Testis (tissue), 2 donors: ENCODE measurements at regions not wholly inside any gene's neighbourhood (a gene's known extent, or its start where the extent isn't known, plus 50 kb on each side); places are given as distances from the start of the nearest gene placed in this dataset.
"Not testable (repeated sequence)": the region's sequence is repeated elsewhere in the genome, so short reads cannot be mapped to it uniquely, and the experiment has no call there.

ENCODE experiments used
- DNase-seq: peaks from one replicate; pipeline ENCODE4 v3.0.0-alpha.2; 2019
- H3K27ac ChIP-seq, 2 donors: fragments of 200-600 bp; sonication (generic); one replicate each; pipeline ENCODE4 v1.5.1; 2019
- H3K27me3 ChIP-seq: fragments of 200-600 bp; sonication (generic); one replicate; pipeline ENCODE4 v1.5.1; 2019
- H3K36me3 ChIP-seq: fragments of 200-600 bp; sonication (generic); one replicate; pipeline ENCODE4 v1.5.1; 2017; ENCODE audit warnings: low read depth; ENCODE audit errors: missing control alignments
- H3K4me1 ChIP-seq: fragments of 200-600 bp; sonication (generic); one replicate; pipeline ENCODE4 v1.5.1; 2019
- H3K4me3 ChIP-seq, 2 donors: fragments of 200-600 bp; sonication (generic); one replicate each; pipeline ENCODE4 v1.5.1; 2017 to 2019
- H3K9me3 ChIP-seq: fragments of 200-600 bp; sonication (generic); one replicate; pipeline ENCODE4 v1.5.1; 2017
- CTCF ChIP-seq, 3 experiments: fragments of 450-650 bp in 2 of 3; fragments of 200-600 bp in 1 of 3; sonication (generic) in 1 of 3; IDR thresholded peaks; one replicate each; pipeline ENCODE4 v1.5.1; 2016 to 2019; ENCODE audit warnings: antibody characterized with exemption in 3 of 3, mild to moderate bottlenecking in 2 of 3, moderate library complexity in 1 of 3
- POLR2A ChIP-seq: fragments of 450-650 bp; IDR thresholded peaks from one replicate; pipeline ENCODE4 v1.6.1; 2017; ENCODE audit warnings: antibody characterized with exemption, mild to moderate bottlenecking, moderate library complexity
- WGBS, 2 donors: methylation state at CpG; one replicate each; pipeline ENCODE4 v1.1.5; 2018; 5-methylcytosine and 5-hydroxymethylcytosine counted together
- intact Hi-C: fragments of 100-400 bp; cut with DNase I; formaldehyde crosslinking; loops from one replicate; pipeline ENCODE4 v1.15.1; 2023; ENCODE audit warnings: low total_unique reads

- H3K9me3 ChIP-seq = no peaks in the 10 kb centered on the region
- H3K27me3 ChIP-seq = no peaks in the 10 kb centered on the region
- no peak overlapping the region for H3K27ac ChIP-seq
- DNase-seq = no peak
- no peak overlapping the region for H3K4me3 ChIP-seq
- no peaks in the 10 kb centered on the region for H3K4me1 ChIP-seq
- intact Hi-C loops = no loop called here
- TF ChIP-seq POLR2A (no peak), CTCF (IDR thresholded peaks at IDR 0.05) (no peak)
- no peaks in the 10 kb centered on the region for H3K36me3 ChIP-seq
- WGBS, 2 donors = 91 to 100% methylated on average over 1 of the region's 1 CpG
Observed at GRCh38 chr3:156050918-156051317, 69.5 kb upstream of the KCNAB1 start.

GRCh38 chr3:156051651-156052050 lies 68.7 kb upstream of the KCNAB1 start:
- Histone ChIP-seq H3K27me3 (no peaks in the 10 kb centered on the region), H3K4me3 (no peak overlapping the region), H3K9me3 (no peaks in the 10 kb centered on the region), H3K27ac (no peak overlapping the region), H3K4me1 (no peaks in the 10 kb centered on the region), H3K36me3 (no peaks in the 10 kb centered on the region)
- TF ChIP-seq CTCF (IDR thresholded peaks at IDR 0.05) = no peak
- intact Hi-C loops = no loop called here
- no peak for DNase-seq
- 93 to 100% methylated on average over 5 to 15 of the region's 15 CpGs for WGBS, 2 donors

- H3K36me3 ChIP-seq = no peaks in the 10 kb centered on the region
Observed at GRCh38 chr3:156052115-156052514, 68.3 kb upstream of the KCNAB1 start.

GRCh38 chr3:156059950-156060501 lies 60.4 kb upstream of the KCNAB1 start:
- WGBS, 2 donors = 56% methylated on average over 2 of the region's 2 CpGs
- Histone ChIP-seq H3K27me3 (no peaks in the 10 kb centered on the region), H3K9me3 (no peaks in the 10 kb centered on the region), H3K36me3 (no peaks in the 10 kb centered on the region), H3K27ac (peak overlapping the region; percentile 1 to 15), H3K4me1 (peaks cover 5% of the 10 kb centered on the region), H3K4me3 (no peak overlapping the region)
- intact Hi-C loops = no loop called here
- DNase-seq = no peak
- no peak for TF ChIP-seq POLR2A
- no peak for TF ChIP-seq CTCF (IDR thresholded peaks at IDR 0.05)

More at GRCh38 chr3:156052115-156052514, 68.3 kb upstream of the KCNAB1 start:
- Histone ChIP-seq H3K9me3 (no peaks in the 10 kb centered on the region), H3K27me3 (no peaks in the 10 kb centered on the region), H3K27ac (no peak overlapping the region), H3K4me1 (no peaks in the 10 kb centered on the region), H3K4me3 (no peak overlapping the region)
- intact Hi-C loops = no loop called here
- no peak for DNase-seq
- 100% methylated on average over 1 of the region's 9 CpGs; no CpG with 5 or more reads in 1 of the 2 donors for WGBS, 2 donors
- TF ChIP-seq POLR2A (no peak), CTCF (IDR thresholded peaks at IDR 0.05) (no peak)

- H3K4me1 ChIP-seq, H3K27me3 ChIP-seq, H3K4me3 ChIP-seq, H3K36me3 ChIP-seq, H3K9me3 ChIP-seq, intact Hi-C loops, H3K27ac ChIP-seq, DNase-seq: not testable (repeated sequence)
- 91 to 93% methylated on average over 3 of the region's 3 CpGs for WGBS, 2 donors
Observed at GRCh38 chr3:156068151-156068550, 52.2 kb upstream of the KCNAB1 start.
